ES-I3 (cell line): ENCODE measurements at regions not wholly inside any gene's neighbourhood (a gene's known extent, or its start where the extent isn't known, plus 50 kb on each side); places are given as distances from the start of the nearest gene placed in this dataset.

Experiments
- H3K36me3 ChIP-seq: 2 replicates; pipeline ENCODE4 v1.6.1; 2013; ENCODE audit warnings: mild to moderate bottlenecking, low read length, control low read depth, moderate library complexity; ENCODE audit not compliant: insufficient read depth
- H3K4me1 ChIP-seq: 2 replicates; pipeline ENCODE4 v1.6.1; 2013; ENCODE audit warnings: mild to moderate bottlenecking, control low read depth, low read length; ENCODE audit not compliant: insufficient read depth
- H3K9ac ChIP-seq: 2 replicates; pipeline ENCODE4 v1.6.1; 2013; ENCODE audit warnings: low read depth, mild to moderate bottlenecking, low read length, moderate library complexity
- H3K9me3 ChIP-seq: 2 replicates; pipeline ENCODE4 v1.6.1; 2013; ENCODE audit warnings: mild to moderate bottlenecking, low read length, moderate library complexity; ENCODE audit not compliant: control insufficient read depth, insufficient read depth

- Histone ChIP-seq H3K9ac (no peak overlapping the region), H3K9me3 (no peaks in the 10 kb centered on the region; the same call in 1 of the 2 replicates), H3K4me1 (no peaks in the 10 kb centered on the region), H3K36me3 (no peaks in the 10 kb centered on the region)
These were observed 214.2 kb downstream of the LACC1 start for GRCh38 chr13:44093607-44094564.

- no peaks in the 10 kb centered on the region for H3K4me1 ChIP-seq
- no peaks in the 10 kb centered on the region for H3K36me3 ChIP-seq
- H3K9ac ChIP-seq: no peak overlapping the region
- H3K9me3 ChIP-seq: no peaks in the 10 kb centered on the region; the same call in 1 of the 2 replicates
These were observed 217.2 kb downstream of the LACC1 start for GRCh38 chr13:44096901-44097300.

- H3K4me1 ChIP-seq: no peaks in the 10 kb centered on the region
- peaks cover 4% of the 10 kb centered on the region; the same call in 1 of the 2 replicates for H3K9me3 ChIP-seq
- no peak overlapping the region for H3K9ac ChIP-seq
- H3K36me3 ChIP-seq: no peaks in the 10 kb centered on the region
These were observed 218.9 kb downstream of the LACC1 start for GRCh38 chr13:44098559-44098958.

- peaks cover 4% of the 10 kb centered on the region; the same call in 1 of the 2 replicates for H3K9me3 ChIP-seq
- no peaks in the 10 kb centered on the region for H3K36me3 ChIP-seq
- no peak overlapping the region for H3K9ac ChIP-seq
- H3K4me1 ChIP-seq: no peaks in the 10 kb centered on the region
These were observed 221.8 kb downstream of the LACC1 start for GRCh38 chr13:44101347-44102083.

GRCh38 chr13:44103429-44104196, 223.9 kb downstream of the LACC1 start:
- Histone ChIP-seq H3K4me1 (no peaks in the 10 kb centered on the region), H3K9ac (no peak overlapping the region), H3K36me3 (no peaks in the 10 kb centered on the region), H3K9me3 (peaks cover 4% of the 10 kb centered on the region; the same call in 1 of the 2 replicates)

GRCh38 chr13:44104197-44104490, 224.4 kb downstream of the LACC1 start:
- no peaks in the 10 kb centered on the region for H3K36me3 ChIP-seq

GRCh38 chr13:44104969-44105368, 225.3 kb downstream of the LACC1 start:
- Histone ChIP-seq H3K9ac (no peak overlapping the region), H3K9me3 (peaks cover 4% of the 10 kb centered on the region; the same call in 1 of the 2 replicates), H3K36me3 (no peaks in the 10 kb centered on the region), H3K4me1 (no peaks in the 10 kb centered on the region)

More at GRCh38 chr13:44104197-44104490, 224.4 kb downstream of the LACC1 start:
- H3K4me1 ChIP-seq: no peaks in the 10 kb centered on the region
- H3K9ac ChIP-seq: no peak overlapping the region
- H3K9me3 ChIP-seq: peaks cover 4% of the 10 kb centered on the region; the same call in 1 of the 2 replicates

GRCh38 chr13:44106266-44107152, 226.8 kb downstream of the LACC1 start:
- Histone ChIP-seq H3K36me3 (no peaks in the 10 kb centered on the region), H3K9me3 (peaks cover 4% of the 10 kb centered on the region; the same call in 1 of the 2 replicates), H3K4me1 (no peaks in the 10 kb centered on the region), H3K9ac (no peak overlapping the region)

GRCh38 chr13:44107357-44108121, 227.8 kb downstream of the LACC1 start:
- H3K9me3 ChIP-seq: peaks cover under 1% of the 10 kb centered on the region; the same call in 1 of the 2 replicates
- H3K9ac ChIP-seq: no peak overlapping the region
- H3K36me3 ChIP-seq: no peaks in the 10 kb centered on the region
- H3K4me1 ChIP-seq: no peaks in the 10 kb centered on the region

GRCh38 chr13:44108331-44108858, 228.7 kb downstream of the LACC1 start:
- H3K9ac ChIP-seq: no peak overlapping the region
- no peaks in the 10 kb centered on the region; the same call in 1 of the 2 replicates for H3K9me3 ChIP-seq
- H3K4me1 ChIP-seq: no peaks in the 10 kb centered on the region
- no peaks in the 10 kb centered on the region for H3K36me3 ChIP-seq

- H3K9ac ChIP-seq: no peak overlapping the region
- no peaks in the 10 kb centered on the region for H3K36me3 ChIP-seq
- H3K9me3 ChIP-seq: no peaks in the 10 kb centered on the region
- no peaks in the 10 kb centered on the region for H3K4me1 ChIP-seq
These were observed 230.5 kb downstream of the LACC1 start for GRCh38 chr13:44110091-44110621.

- Histone ChIP-seq H3K36me3 (no peaks in the 10 kb centered on the region), H3K9me3 (no peaks in the 10 kb centered on the region), H3K4me1 (peaks cover 5% of the 10 kb centered on the region; the same call in 1 of the 2 replicates), H3K9ac (no peak overlapping the region)
These were observed 232.0 kb downstream of the LACC1 start for GRCh38 chr13:44111701-44112100.
